HG02763 (cell line): ENCODE measurements at regions not wholly inside any gene's neighbourhood (a gene's known extent, or its start where the extent isn't known, plus 50 kb on each side); places are given as distances from the start of the nearest gene placed in this dataset.

ENCODE experiments used
- ATAC-seq: cut with Tn5 transposase; IDR thresholded peaks from one replicate; pipeline ENCODE4 v1.9.1; 2021; ENCODE audit warnings: mild to moderate bottlenecking, moderate library complexity; ENCODE audit not compliant: unreplicated experiment

GRCh38 chr10:89829262-89829886 lies 128.0 kb downstream of the KIF20B start:
- no peak for ATAC-seq

GRCh38 chr10:89829887-89830269 lies 128.5 kb downstream of the KIF20B start:
- no peak for ATAC-seq

GRCh38 chr10:89830624-89831023 lies 129.2 kb downstream of the KIF20B start:
- no peak for ATAC-seq

GRCh38 chr10:89836840-89837164 lies 135.4 kb downstream of the KIF20B start:
- no peak for ATAC-seq

GRCh38 chr10:89837165-89838043 lies 136.0 kb downstream of the KIF20B start:
- ATAC-seq = no peak

- no peak for ATAC-seq
Observed at GRCh38 chr10:89838044-89838615, 136.7 kb downstream of the KIF20B start.

GRCh38 chr10:89845541-89846280 lies 144.3 kb downstream of the KIF20B start:
- ATAC-seq = no peak

- ATAC-seq = no peak
Observed at GRCh38 chr10:89846281-89846630, 144.9 kb downstream of the KIF20B start.

- no peak for ATAC-seq
Observed at GRCh38 chr10:89846786-89847185, 145.4 kb downstream of the KIF20B start.

- no peak for ATAC-seq
Observed at GRCh38 chr10:89852872-89853271, 151.5 kb downstream of the KIF20B start.

GRCh38 chr10:89853781-89854191 lies 152.4 kb downstream of the KIF20B start:
- no peak for ATAC-seq

GRCh38 chr10:89857431-89858042 lies 156.1 kb downstream of the KIF20B start:
- no peak for ATAC-seq

GRCh38 chr10:89861199-89861573 lies 159.8 kb downstream of the KIF20B start:
- ATAC-seq = no peak

GRCh38 chr10:89861584-89862301 lies 160.4 kb downstream of the KIF20B start:
- no peak for ATAC-seq

GRCh38 chr10:89867964-89868363 lies 166.6 kb downstream of the KIF20B start:
- ATAC-seq = no peak

GRCh38 chr10:89869180-89869579 lies 167.8 kb downstream of the KIF20B start:
- ATAC-seq = no peak

- ATAC-seq = no peak
Observed at GRCh38 chr10:89869592-89870156, 168.3 kb downstream of the KIF20B start.

- ATAC-seq = no peak
Observed at GRCh38 chr10:89870936-89871335, 169.5 kb downstream of the KIF20B start.

- peak; percentile 82 for ATAC-seq
Observed at GRCh38 chr10:89873055-89873454, 171.7 kb downstream of the KIF20B start.

- no peak for ATAC-seq
Observed at GRCh38 chr10:89875557-89875956, 174.2 kb downstream of the KIF20B start.
